Activated effector memory CD4-positive, alpha-beta T cell treated with Interleukin-2 at 50 U/mL for 16 hours (primary cell): ENCODE measurements at regions not wholly inside any gene's neighbourhood (a gene's known extent, or its start where the extent isn't known, plus 50 kb on each side); places are given as distances from the start of the nearest gene placed in this dataset.
"Not testable (repeated sequence)": the region's sequence is repeated elsewhere in the genome, so short reads cannot be mapped to it uniquely, and the experiment has no call there.

ENCODE experiments used
- DNase-seq: peaks from one replicate; pipeline ENCODE4 v3.0.0-alpha.2; 2020

- DNase-seq: no peak
These were observed 66.6 kb downstream of the TNFAIP3 start for GRCh38 chr6:137933696-137934095.

DNA sequence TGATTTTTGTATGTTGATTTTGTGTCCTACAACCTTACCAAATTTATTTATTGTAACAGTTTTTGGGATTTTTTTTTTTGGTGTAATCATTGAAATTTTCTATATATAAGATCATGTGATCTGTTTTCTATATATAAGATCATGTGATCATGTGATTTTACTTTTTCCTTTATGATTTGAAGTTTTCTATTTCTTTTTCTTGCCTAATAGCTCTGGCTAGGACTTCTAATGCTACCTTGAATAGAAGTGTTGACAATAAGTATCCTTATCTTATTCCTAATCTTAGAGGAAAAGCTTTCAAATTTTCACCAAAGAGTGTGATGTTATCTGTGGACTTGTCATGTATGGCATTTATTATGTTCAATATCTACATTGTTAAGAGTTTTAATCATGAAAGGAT lies 69.7 kb downstream of the TNFAIP3 start:
- no peak for DNase-seq

DNA sequence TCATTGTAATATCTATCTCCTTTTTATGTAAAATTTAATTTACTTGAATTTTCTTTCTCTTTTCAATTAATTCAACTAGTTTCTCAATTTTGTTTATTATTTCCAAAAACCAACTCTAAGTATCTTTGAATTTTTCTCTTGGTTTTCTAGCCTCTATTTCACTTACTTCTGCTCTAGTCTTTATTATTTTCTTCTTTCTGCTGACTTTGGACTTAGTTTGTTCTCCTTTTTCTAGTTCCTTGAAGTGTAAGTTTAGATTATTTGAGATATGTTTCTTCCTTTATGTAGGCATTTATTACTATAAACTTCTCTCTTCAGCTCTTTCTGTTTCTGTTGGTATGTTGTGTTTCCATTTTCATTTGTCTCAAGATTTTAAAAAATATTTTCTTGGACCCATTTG lies 70.8 kb downstream of the TNFAIP3 start:
- no peak for DNase-seq

- DNase-seq: no peak
These were observed 71.8 kb downstream of the TNFAIP3 start for GRCh38 chr6:137938770-137939379.

DNA sequence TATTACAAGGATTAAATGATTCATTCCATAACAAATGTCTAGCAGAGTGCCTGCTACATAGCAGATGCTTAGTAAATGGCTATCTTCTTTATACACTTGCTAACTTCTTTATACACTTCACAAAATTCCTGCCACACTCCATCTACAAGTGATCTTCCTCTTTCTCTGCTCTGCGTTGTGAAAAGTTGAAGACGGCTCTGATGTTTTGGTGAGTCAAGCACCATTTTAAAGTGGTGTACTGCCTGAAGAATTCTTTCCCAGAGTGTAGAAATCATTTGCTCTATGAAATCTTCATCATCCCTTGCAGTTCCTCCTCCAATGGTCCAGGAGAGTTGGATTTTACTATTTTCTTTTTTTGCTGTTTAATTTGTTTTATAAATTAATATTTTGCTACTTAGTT lies 74.9 kb downstream of the TNFAIP3 start:
- no peak for DNase-seq

DNA sequence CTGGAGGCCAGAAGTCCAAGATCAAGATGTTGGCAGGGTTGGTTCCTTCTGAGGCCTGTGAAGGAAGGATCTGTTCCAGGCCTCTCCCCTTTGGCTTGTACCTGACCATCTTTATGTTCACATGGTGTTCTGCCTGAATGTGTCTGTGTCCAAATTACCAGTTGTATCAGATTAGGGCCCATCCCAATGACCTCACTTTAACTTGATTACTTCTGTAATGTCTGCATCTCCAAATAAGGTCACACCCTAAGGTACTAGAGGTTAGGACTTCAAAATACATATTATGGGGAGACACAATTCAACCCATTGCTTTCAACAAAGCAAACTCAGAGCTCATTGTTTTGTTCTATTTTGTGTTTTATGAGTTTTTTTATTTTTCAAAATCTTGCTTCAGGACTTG lies 75.7 kb downstream of the TNFAIP3 start:
- no peak for DNase-seq

- DNase-seq: not testable (repeated sequence)
These were observed 77.3 kb downstream of the TNFAIP3 start for GRCh38 chr6:137944381-137944780.

DNA sequence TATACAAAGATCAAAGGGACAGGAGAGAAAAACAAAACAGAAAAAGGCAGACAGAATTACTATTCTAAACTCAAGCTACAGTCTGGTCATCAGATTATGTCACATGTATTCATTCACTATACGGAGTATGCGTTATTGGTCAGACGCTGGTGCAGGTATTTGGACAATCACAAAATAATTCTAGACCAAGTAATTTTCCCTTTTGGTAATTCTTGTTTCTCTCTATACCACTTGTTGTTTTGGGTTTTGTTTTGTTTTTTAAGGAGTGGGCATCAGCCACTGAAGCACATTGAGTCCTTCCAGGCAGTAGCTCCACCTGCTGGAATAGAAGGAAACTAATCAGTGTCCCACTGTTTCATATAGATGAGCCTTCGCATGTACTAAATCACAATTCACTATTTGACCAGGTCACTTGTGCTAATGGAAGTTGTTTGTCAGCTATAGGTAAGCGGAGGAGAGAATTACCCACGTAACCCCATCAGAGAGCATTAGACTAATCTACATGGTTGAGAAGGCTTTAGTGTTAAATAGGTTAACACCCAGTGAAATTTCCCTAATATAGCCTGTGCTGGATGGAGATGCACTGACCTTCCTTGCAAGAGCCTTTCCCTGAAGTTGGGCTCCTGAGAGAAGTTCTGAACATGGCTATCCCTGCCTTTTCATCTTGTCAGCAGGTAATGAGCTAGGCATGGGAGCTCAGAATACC lies 77.9 kb downstream of the TNFAIP3 start:
- no peak for DNase-seq

- DNase-seq: no peak
These were observed 82.8 kb downstream of the TNFAIP3 start for GRCh38 chr6:137949686-137950390.

- no peak for DNase-seq
These were observed 83.5 kb downstream of the TNFAIP3 start for GRCh38 chr6:137950581-137950980.

DNA sequence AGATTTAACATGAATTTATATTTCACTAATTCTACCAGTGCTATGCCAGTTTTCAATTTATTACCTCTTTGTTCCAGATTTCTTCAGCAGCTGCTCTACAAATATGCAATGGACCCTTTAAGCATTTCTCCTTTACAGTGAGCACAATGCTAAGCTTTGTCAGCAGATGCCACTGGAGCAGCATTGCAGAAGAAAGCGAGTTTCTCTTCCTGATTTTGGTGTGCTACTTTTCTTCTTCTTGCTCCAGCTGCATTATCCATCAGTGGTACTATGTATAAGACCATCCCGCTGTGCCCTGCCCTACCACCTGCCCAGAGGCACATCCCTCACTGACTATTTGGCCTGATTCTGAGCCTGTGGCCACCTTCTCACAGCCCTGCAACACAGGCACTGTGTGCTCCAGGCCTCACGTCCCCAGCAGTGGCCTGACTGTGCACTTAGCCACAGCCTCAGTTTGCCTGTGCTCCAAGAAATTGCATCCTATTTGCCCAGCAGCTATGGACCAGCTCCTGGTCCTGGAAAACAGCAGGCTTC lies 84.1 kb downstream of the TNFAIP3 start:
- no peak for DNase-seq

DNA sequence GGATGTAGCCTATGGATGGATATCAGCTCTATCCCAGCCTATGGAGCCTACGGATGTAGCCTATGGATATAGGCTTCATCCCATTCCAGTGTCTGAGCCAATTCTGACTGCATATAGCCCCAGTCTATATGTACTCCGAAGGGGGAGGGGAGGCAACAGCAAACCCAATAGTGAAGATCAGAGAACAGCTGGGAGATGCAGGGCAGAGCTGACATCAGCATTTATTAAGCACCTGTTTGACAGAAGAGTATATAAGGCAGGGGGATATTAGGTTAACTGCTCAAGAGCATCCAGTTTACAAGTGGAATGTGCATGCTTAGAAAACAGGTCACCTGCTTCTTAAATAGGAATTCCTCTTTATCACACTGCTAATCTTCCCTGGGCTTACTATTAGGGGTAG lies 85.2 kb downstream of the TNFAIP3 start:
- DNase-seq: no peak

GRCh38 chr6:137953761-137954160 lies 86.7 kb downstream of the TNFAIP3 start:
- DNase-seq: no peak

- no peak for DNase-seq
These were observed 87.2 kb downstream of the TNFAIP3 start for GRCh38 chr6:137954253-137954652.

DNA sequence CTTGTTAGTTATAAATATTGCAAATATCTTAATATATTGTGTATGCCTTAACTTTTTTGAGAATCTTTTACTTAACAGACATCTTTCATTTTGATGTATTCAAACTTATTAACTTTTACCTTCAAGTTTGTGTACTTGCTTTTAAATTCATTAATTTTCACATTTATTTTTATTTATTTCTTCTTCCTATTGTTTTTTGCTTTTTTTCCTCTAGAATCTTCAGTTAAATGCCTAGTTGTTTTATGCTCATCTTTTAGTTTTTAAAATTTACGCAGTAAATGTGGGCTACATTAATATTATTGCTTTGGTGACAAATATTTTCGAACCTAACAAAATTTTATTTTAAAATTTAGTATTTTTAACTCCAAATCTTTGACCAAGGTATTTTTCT lies 89.0 kb downstream of the TNFAIP3 start:
- DNase-seq: no peak

DNA sequence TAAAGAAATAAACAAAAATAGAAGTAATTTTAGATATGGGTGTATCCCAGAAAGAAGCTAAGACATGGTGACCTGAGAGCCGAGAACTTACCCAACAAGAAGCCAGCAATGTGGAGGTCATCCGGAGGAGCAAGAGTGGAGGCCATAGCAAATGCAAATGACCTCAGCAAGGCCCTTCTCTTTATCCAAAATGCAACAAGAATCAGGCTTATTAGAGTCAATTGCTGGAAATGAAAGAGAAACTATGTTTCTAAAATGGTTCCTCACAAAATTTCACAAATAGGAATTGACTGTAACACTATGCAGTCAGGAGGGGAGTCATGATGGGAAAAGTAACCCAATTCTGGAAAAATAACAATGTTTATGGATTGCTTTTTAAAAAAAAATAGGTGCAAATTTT lies 90.4 kb downstream of the TNFAIP3 start:
- DNase-seq: no peak

GRCh38 chr6:137958811-137959565 lies 91.9 kb downstream of the TNFAIP3 start:
- no peak for DNase-seq

DNA sequence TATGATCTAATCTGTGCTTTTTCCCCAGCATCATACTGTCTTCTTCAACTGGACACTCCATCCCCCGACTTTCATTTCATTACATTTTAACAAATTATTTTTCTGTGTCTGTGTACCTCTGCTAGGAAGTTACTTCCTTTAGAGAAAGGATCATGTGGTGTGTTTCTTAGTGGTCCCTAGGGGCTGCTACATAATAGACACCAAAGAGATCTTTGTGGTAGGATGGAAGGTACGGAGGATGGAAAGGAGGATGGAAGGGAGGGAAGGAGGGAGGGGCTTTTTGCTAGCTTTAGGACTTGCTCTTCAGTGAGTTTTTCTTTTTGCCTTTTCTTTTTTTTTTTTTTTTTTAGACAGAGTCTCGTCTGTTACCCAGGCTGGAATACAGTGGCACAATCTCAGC lies 95.7 kb downstream of the TNFAIP3 start:
- no peak for DNase-seq

GRCh38 chr6:137964876-137965275 lies 97.8 kb downstream of the TNFAIP3 start:
- no peak for DNase-seq

DNA sequence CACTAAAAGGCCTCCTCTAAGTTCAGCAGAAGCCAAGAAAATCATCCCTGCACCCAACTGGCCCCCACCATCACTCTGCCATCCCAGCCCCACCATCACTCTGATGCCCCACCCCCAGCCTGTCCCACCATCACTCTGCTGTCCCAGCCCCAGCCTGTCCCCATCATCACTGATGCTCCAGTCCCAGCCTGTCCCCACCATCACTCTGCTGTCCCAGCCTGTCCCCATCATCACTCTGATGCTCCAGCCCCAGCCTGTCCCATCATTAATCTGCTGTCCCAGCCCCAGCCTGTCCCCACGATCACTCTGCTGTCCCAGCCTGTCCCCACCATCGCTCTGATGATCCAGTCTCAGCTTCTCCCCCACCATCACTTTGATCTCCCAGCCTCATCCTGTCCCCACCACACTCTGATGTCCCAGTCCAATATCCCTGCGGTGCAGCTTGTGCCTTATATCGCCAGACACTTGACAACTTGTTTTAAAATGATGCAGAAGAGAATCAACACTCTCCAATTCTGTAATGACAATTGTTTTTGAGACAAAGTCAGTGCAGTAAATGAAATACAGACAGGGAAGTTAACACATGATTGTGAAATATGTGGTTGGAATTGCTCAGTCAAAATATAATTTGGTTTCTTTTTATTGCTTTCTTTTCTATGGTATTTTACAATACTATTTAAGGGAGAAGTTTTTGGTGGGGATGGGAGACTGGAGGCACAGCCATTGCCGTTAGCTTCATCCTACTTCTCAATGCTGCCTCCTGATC lies 100.8 kb downstream of the TNFAIP3 start:
- no peak for DNase-seq

DNA sequence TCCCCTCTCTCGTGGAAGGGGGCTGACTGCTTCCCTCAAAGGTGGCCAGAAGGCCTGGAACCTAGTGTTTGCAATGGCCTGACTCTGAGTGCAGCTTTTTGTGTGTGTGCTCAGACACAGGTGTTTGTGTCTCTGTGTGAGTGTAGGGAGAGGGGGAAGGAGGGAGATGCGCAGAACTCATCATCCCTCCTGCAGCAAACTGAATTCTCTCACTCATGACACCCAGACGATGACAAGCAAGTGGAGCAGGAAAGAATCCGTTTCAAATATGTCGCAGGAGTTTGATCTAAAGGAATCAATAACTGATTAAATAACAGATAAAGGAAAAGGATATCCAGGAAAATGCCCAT lies 101.4 kb downstream of the TNFAIP3 start:
- DNase-seq: no peak

DNA sequence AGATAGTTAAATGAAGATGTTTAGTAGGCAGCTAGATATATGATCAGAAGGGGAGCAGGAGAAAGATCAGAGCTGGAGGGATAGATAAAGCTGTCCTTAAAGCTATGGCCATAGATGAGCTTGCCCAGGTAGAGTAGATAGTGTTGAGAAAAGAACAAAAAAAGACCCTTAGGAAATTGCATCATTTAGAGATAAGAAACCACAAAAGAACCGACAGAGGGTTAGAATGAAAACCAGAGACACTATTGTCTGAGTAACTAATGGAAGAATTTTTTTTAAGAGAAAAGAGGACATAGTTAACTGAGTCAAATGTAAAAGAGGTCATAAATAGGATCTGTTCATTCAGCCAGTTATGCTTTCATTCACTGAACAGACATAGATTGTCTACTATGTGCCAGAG lies 101.8 kb downstream of the TNFAIP3 start:
- DNase-seq: no peak

- DNase-seq: no peak
These were observed 102.8 kb downstream of the TNFAIP3 start for GRCh38 chr6:137969874-137970273.
